Activated naive CD8-positive, alpha-beta T cell treated with anti-CD3 and anti-CD28 coated beads, Interleukin-2, amount 10 ng/mL, durations not matched to agents 7 days and 5 days (primary cell): ENCODE measurements at regions not wholly inside any gene's neighbourhood (a gene's known extent, or its start where the extent isn't known, plus 50 kb on each side); places are given as distances from the start of the nearest gene placed in this dataset.

Experiments used
- ATAC-seq: fragments of 150-1000 bp; cut with Tn5 transposase; one replicate; pipeline ENCODE4 v1.10.0; 2021; ENCODE audit warnings: low read depth, moderate library complexity
- POLR2A ChIA-PET: fragments of 350-600 bp; sonication (Branson Sonifier 250); formaldehyde crosslinking; loops from one replicate; lab custom pipeline; 2021; ENCODE audit warnings: antibody characterized with exemption; lab: Charles Lee
- DNase-seq: peaks from one replicate; pipeline ENCODE4 v3.0.0; 2021
- H3K27ac Mint-ChIP-seq: one replicate; pipeline ENCODE4 v1.8.0; 2022; ENCODE audit warnings: mild to moderate bottlenecking, mixed read lengths
- H3K27me3 Mint-ChIP-seq: one replicate; pipeline ENCODE4 v1.8.0; 2022; ENCODE audit warnings: mild to moderate bottlenecking, moderate library complexity, mixed read lengths
- H3K36me3 Mint-ChIP-seq: one replicate; pipeline ENCODE4 v1.8.0; 2021; ENCODE audit warnings: mild to moderate bottlenecking, mixed read lengths
- H3K4me1 Mint-ChIP-seq: one replicate; pipeline ENCODE4 v1.8.0; 2021; ENCODE audit warnings: mixed read lengths
- H3K4me3 Mint-ChIP-seq: one replicate; pipeline ENCODE4 v1.8.0; 2022; ENCODE audit warnings: mild to moderate bottlenecking, moderate library complexity, mixed read lengths
- H3K9me3 Mint-ChIP-seq: one replicate; pipeline ENCODE4 v1.8.0; 2021; ENCODE audit warnings: mixed read lengths

DNA sequence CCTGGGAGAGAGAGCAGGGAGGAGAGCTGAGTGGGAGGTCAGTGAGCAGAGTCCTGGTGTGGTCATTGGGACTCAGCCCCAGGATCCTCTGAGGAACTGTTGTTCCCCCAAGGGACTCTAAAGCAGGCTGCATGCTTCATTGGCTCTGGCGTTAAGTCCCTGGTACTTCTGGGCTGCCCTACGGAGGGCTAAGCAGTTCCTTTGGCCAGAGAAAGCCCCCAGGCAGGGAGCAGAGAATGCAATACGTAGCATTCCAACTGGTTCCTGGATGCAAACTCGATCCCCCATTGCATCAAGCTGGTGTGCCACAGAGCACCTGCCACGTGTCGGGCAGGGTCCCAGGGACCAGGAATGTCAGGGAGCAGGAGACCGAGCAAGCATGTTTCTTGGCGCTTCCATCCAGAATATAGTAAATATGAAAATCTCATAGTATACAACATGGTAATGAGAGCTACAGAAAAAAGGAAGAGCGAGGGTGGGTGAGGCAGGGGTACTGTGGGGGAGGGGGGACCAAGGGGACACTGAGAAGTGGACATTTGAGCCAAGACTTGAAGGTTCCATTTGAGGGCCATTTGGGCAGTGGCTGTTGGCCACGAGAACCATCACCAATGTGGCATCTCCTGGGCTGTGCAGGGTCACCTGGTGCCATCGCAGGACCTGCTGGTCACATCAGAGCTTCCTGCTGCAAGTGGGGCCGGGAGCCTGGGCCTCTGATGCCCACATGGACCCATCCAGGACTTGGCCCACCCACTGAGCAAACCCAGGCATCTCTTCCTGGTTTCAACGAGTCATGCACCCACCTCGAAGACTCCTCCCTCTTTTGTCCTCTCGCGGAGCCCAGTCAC, 160.4 kb downstream of the ASB1 start:
- Mint-ChIP-seq H3K36me3 (no peaks in the 10 kb centered on the region), H3K27ac (no peak overlapping the region), H3K27me3 (peaks cover 5% of the 10 kb centered on the region), H3K4me1 (no peaks in the 10 kb centered on the region), H3K4me3 (no peak overlapping the region), H3K9me3 (no peaks in the 10 kb centered on the region)
- POLR2A ChIA-PET: no interaction called here
- ATAC-seq: no peak
- DNase-seq: no peak

DNA sequence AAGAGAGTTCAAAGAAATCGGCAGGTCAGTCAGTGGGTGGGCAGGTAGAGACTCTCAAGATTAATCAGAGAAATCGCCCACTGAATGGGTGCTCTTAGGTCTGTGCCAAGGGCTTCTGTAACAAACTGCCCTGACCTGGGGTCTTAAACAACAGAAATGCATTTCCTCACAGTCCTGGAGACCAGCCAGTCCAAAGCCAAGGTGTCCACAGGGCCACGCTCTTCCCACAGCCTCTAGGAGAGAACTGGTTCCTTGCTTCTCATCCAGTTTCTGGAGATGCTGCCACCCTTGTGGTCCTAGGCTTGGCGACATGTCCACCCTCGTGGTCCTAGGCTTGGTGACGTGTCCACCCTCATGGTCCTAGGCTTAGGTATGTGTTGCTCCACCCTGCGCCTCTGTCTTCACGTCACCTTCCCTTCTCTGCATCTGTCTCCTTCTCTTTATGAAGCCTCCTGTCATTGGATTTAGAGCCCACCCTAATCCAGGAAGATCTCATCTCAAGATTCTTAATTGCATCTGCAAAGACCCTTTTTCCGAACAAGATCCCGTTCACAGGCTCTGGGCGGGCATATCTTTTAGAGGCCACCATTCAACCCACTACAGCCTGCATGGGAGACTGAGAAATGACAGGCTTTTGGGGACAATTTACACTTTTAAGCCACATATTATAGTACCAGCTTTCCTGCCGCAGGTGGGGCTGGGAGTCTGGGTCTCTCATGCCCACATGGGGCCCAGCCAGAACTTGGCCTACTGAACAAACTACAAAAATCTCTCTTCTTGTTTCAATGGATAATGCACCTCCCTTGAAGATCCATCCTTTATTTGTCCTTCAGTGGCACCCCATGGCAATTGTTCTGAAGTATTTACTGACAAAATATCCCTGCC, 161.3 kb downstream of the ASB1 start:
- Mint-ChIP-seq H3K4me3 (no peak overlapping the region), H3K27ac (no peak overlapping the region), H3K9me3 (no peaks in the 10 kb centered on the region), H3K36me3 (no peaks in the 10 kb centered on the region), H3K27me3 (no peaks in the 10 kb centered on the region), H3K4me1 (no peaks in the 10 kb centered on the region)
- POLR2A ChIA-PET: no interaction called here
- DNase-seq (no peak), ATAC-seq (no peak)

DNA sequence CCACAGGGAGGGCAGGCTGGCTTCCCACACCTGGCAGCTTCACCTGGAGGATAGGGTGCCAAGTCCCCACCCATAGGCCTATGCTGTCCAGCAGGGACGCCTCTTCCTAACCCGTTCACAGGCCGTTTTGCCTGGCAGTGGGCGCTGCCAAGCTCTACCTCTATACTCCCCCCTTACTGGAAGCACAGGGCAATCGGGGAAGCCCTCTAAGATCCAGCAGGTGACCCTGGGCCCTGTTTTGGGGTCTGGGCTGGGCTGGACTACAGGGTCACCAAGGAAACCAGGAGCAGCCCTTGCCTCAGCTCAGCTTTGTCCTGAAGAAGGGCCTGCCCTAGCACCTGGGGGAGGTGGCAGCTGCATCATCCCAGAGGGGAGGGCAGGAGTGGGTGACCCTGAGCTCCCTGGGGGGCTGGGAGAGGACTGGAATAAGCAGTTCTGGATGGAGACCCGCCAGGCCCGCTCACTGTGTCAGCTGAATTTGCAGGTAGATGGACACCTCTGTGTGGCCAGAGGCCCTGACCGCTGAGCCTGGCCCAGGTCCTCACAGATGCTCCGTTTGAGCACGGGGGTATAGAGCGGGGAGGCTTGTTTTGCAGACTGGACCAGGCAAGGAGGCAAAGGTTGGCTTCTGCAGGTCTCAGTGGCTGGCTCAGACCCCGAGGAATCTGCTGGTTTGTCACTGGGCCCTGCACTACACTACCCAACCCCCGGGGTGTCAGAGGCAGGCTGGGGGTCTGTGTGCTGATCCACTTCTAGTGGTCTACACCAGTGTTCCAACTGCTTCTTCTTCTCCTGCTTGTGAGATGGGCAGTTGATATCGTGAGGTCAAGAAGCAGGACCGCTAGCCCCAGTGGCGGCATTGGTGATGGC, 163.1 kb downstream of the ASB1 start:
- H3K9me3 Mint-ChIP-seq: no peaks in the 10 kb centered on the region
- DNase-seq (no peak), ATAC-seq (no peak)
- no peaks in the 10 kb centered on the region for H3K4me1 Mint-ChIP-seq
- no peaks in the 10 kb centered on the region for H3K36me3 Mint-ChIP-seq
- no peak overlapping the region for H3K4me3 Mint-ChIP-seq
- H3K27me3 Mint-ChIP-seq: no peaks in the 10 kb centered on the region
- H3K27ac Mint-ChIP-seq: no peak overlapping the region
- POLR2A ChIA-PET: no interaction called here

DNA sequence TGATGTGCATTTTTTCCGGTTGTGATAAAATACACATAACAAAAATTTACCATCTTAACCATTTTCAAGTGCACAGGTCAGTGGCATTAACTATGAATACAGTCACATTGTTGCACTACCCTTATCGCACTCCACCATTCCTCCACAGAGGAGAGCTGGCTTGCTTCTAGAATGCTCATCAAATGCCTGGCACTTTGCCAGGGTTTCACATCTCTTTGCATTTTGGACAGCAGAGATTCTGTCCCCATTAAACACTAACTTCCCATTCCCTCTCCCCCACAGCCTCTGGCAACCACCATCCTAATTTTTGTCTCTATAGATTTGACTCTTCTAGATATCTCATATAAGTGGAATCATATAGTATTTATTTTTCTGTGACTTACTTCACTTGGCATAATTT, 165.0 kb downstream of the ASB1 start:
- Mint-ChIP-seq H3K9me3 (no peaks in the 10 kb centered on the region), H3K36me3 (no peaks in the 10 kb centered on the region), H3K4me1 (no peaks in the 10 kb centered on the region), H3K27ac (no peak overlapping the region), H3K27me3 (no peaks in the 10 kb centered on the region), H3K4me3 (no peak overlapping the region)
- no peak for ATAC-seq
- POLR2A ChIA-PET: no interaction called here
- DNase-seq: no peak

DNA sequence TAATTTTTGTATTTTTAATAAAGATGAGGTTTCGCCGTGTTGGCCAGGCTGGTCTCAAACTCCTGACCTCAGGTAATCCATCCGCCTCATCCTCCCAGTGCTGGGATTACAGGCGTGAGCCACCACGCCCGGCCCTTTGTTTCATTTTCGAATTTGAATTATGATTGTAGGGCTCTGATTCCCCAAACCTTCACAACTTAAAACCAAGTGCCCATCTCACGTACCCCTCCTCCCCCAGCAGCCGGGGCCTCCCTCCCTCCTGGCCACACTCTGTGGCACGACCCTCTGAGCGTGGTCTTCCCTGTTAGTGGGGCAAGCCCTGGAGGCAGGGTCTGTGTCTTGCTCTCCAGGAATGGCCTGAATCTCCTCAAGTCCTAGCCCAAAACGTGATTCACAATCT, 166.5 kb downstream of the ASB1 start:
- ATAC-seq (no peak), DNase-seq (no peak)
- POLR2A ChIA-PET: no interaction called here
- H3K36me3 Mint-ChIP-seq: no peaks in the 10 kb centered on the region
- H3K4me3 Mint-ChIP-seq: no peak overlapping the region
- H3K27ac Mint-ChIP-seq: no peak overlapping the region
- no peaks in the 10 kb centered on the region for H3K9me3 Mint-ChIP-seq
- H3K4me1 Mint-ChIP-seq: no peaks in the 10 kb centered on the region
- H3K27me3 Mint-ChIP-seq: no peaks in the 10 kb centered on the region

- Mint-ChIP-seq H3K4me3 (no peak overlapping the region), H3K27ac (no peak overlapping the region), H3K36me3 (no peaks in the 10 kb centered on the region), H3K27me3 (no peaks in the 10 kb centered on the region), H3K4me1 (no peaks in the 10 kb centered on the region), H3K9me3 (no peaks in the 10 kb centered on the region)
- POLR2A ChIA-PET: no interaction called here
- no peak for ATAC-seq
- DNase-seq: no peak
These were observed 167.0 kb downstream of the ASB1 start for GRCh38 chr2:238593678-238594077.

GRCh38 chr2:238594796-238595749, 168.3 kb downstream of the ASB1 start:
- ATAC-seq: no peak
- no peak overlapping the region for H3K27ac Mint-ChIP-seq
- POLR2A ChIA-PET: no interaction called here
- no peaks in the 10 kb centered on the region for H3K9me3 Mint-ChIP-seq
- no peak for DNase-seq
- no peaks in the 10 kb centered on the region for H3K4me1 Mint-ChIP-seq
- no peak overlapping the region for H3K4me3 Mint-ChIP-seq
- H3K27me3 Mint-ChIP-seq: no peaks in the 10 kb centered on the region
- H3K36me3 Mint-ChIP-seq: no peaks in the 10 kb centered on the region

- Mint-ChIP-seq H3K27ac (no peak overlapping the region), H3K36me3 (no peaks in the 10 kb centered on the region)
These were observed 169.2 kb downstream of the ASB1 start for GRCh38 chr2:238595750-238596570.

DNA sequence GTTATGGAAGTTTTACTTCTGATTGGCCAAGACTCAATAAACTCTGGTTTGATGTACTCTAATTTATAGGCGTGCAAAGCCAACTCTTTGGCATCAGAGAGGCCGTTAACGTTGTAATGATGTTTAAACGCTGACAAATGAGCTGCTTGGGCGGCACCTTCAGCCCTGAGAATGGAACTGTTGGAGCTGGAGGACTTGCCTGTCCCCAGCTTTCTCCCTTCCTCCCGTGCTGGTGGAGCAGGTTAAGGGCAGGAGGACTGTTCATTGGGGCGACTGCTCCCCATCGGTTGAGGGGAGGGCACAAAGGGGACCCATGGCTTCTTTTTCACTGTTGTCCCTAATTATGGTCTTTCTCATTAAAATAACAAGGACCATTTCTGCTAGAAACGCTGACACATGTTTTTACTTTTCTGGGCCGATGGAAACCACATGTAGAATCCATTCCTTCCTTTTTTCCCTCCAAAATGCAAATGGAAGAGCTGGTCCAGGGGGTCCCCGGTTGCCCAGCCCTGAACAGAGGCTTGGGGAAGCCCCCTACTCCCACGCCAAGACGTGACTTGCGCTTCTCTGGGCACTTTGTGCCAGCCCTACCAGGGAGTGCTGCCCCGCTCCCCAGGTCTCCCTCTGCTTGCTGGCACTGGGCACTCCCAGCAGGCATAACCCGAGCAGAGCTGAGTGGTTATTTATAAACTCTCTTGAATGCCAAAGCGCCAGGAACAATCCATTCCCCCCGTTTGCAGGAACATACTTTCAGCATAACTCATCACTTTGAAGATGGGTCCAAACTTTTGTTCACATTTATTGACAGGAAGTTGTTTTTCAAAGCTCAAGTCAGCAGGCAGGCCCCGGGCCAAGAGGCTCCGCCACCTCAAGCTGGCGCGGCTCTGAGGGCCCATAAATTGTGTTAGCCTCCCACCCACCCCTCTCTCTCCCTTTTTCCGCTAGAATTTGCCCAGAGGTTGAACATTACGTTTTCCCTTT, 170.1 kb downstream of the ASB1 start:
- no peak overlapping the region for H3K4me3 Mint-ChIP-seq
- H3K27ac Mint-ChIP-seq: no peak overlapping the region
- H3K9me3 Mint-ChIP-seq: no peaks in the 10 kb centered on the region
- H3K27me3 Mint-ChIP-seq: peaks cover 2% of the 10 kb centered on the region
- no peaks in the 10 kb centered on the region for H3K36me3 Mint-ChIP-seq
- ATAC-seq: no peak
- POLR2A ChIA-PET: no interaction called here
- DNase-seq: no peak
- H3K4me1 Mint-ChIP-seq: no peaks in the 10 kb centered on the region

More at GRCh38 chr2:238595750-238596570, 169.2 kb downstream of the ASB1 start:
- DNase-seq (no peak), ATAC-seq (no peak)
- H3K27me3 Mint-ChIP-seq: peaks cover 2% of the 10 kb centered on the region
- POLR2A ChIA-PET: no interaction called here
- no peak overlapping the region for H3K4me3 Mint-ChIP-seq
- no peaks in the 10 kb centered on the region for H3K9me3 Mint-ChIP-seq
- no peaks in the 10 kb centered on the region for H3K4me1 Mint-ChIP-seq

- Mint-ChIP-seq H3K4me1 (no peaks in the 10 kb centered on the region), H3K27ac (no peak overlapping the region), H3K4me3 (no peak overlapping the region), H3K9me3 (no peaks in the 10 kb centered on the region), H3K36me3 (no peaks in the 10 kb centered on the region), H3K27me3 (peaks cover 2% of the 10 kb centered on the region)
- POLR2A ChIA-PET: no interaction called here
- DNase-seq (no peak), ATAC-seq (no peak)
These were observed 171.2 kb downstream of the ASB1 start for GRCh38 chr2:238597638-238598528.
